Smooth muscle cell (in vitro differentiated cells): ENCODE measurements at regions not wholly inside any gene's neighbourhood (a gene's known extent, or its start where the extent isn't known, plus 50 kb on each side); places are given as distances from the start of the nearest gene placed in this dataset.

Experiments used
- DNase-seq: peaks from one replicate; lab custom pipeline; 2025; ENCODE audit not compliant: unreplicated experiment; lab: John Stamatoyannopoulos, UW
- H2AFZ ChIP-seq: fragments of 200-600 bp; sonication (generic); 2 replicates; pipeline ENCODE4 v1.6.0; 2016; ENCODE audit warnings: antibody characterized with exemption, low read depth, mild to moderate bottlenecking
- H3F3A ChIP-seq: fragments of 200-600 bp; sonication (generic); 2 replicates; pipeline ENCODE4 v1.6.0; 2017; ENCODE audit warnings: antibody characterized with exemption, low read depth
- H3K27ac ChIP-seq: fragments of 200-600 bp; sonication (generic); 2 replicates; pipeline ENCODE4 v1.5.1; 2016; ENCODE audit warnings: low read depth, mild to moderate bottlenecking
- H3K27me3 ChIP-seq: fragments of 200-600 bp; sonication (generic); 2 replicates; pipeline ENCODE4 v1.6.1; 2016; ENCODE audit warnings: low read depth, mild to moderate bottlenecking
- H3K36me3 ChIP-seq: fragments of 200-600 bp; sonication (generic); 2 replicates; pipeline ENCODE4 v1.5.1; 2016; ENCODE audit warnings: low read depth
- H3K4me1 ChIP-seq: fragments of 200-600 bp; sonication (generic); 2 replicates; pipeline ENCODE4 v1.5.1; 2016; ENCODE audit warnings: low read depth
- H3K4me2 ChIP-seq: fragments of 200-600 bp; sonication (generic); 2 replicates; pipeline ENCODE4 v1.6.0; 2016; ENCODE audit warnings: mild to moderate bottlenecking
- H3K4me3 ChIP-seq: fragments of 200-600 bp; sonication (generic); 2 replicates; pipeline ENCODE4 v1.5.1; 2016; ENCODE audit warnings: mild to moderate bottlenecking
- H3K79me2 ChIP-seq: fragments of 200-600 bp; sonication (generic); 2 replicates; pipeline ENCODE4 v1.6.0; 2016; ENCODE audit warnings: low read depth, mild to moderate bottlenecking
- H3K9ac ChIP-seq: fragments of 200-600 bp; sonication (generic); 2 replicates; pipeline ENCODE4 v1.6.0; 2016; ENCODE audit warnings: low read depth
- H3K9me3 ChIP-seq: fragments of 200-600 bp; sonication (generic); replicated peaks from 2 replicates; pipeline ENCODE4 v1.5.1; 2016; ENCODE audit warnings: low read depth
- H4K20me1 ChIP-seq: fragments of 200-600 bp; sonication (generic); 2 replicates; pipeline ENCODE4 v1.6.0; 2016; ENCODE audit warnings: low read depth
- WGBS: methylation state at CpG from one replicate; pipeline ENCODE4 v1.1.7; 2016; ENCODE audit warnings: low lambda C conversion rate; 5-methylcytosine and 5-hydroxymethylcytosine counted together
- TF ChIP-seq, protein P1 (sequence below): fragments of 200-600 bp; sonication (generic); IDR thresholded peaks from 2 replicates; pipeline ENCODE4 v1.5.1; 2017; ENCODE audit warnings: borderline replicate concordance, mild to moderate bottlenecking, antibody characterized with exemption; ENCODE audit not compliant: insufficient read depth, poor library complexity, severe bottlenecking

DNA sequence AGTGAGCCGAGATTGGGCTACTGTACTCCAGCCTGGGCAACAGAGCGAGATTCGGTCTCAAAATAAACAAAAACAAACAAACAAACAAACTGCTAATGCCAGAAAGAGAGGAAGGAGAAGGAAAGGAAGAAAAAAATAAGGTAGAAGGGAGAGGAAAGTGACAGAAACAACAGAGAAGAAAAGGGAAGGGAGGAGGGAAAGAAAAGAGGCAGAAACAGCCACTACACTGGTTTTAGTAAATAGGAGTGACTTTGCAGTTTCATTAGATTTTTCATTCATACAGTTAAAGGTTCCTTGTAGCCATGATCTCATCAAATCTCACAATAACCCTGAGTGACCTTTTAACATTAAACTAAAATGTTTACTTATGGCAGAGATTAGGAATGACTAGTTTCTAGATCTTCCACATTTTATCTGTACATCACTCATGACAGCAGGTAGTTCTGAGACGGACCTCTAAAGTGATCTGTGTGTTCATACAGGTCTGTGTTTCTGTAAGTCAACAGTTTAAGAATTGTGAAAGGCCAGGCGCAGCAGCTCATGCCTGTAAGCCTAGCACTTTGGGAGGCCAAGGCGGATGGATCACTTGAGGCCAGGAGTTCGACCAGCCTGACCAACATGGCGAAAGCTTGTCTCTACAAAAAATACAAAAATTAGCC, 191.3 kb upstream of the KLF14 start:
- TF ChIP-seq, protein P1, sequence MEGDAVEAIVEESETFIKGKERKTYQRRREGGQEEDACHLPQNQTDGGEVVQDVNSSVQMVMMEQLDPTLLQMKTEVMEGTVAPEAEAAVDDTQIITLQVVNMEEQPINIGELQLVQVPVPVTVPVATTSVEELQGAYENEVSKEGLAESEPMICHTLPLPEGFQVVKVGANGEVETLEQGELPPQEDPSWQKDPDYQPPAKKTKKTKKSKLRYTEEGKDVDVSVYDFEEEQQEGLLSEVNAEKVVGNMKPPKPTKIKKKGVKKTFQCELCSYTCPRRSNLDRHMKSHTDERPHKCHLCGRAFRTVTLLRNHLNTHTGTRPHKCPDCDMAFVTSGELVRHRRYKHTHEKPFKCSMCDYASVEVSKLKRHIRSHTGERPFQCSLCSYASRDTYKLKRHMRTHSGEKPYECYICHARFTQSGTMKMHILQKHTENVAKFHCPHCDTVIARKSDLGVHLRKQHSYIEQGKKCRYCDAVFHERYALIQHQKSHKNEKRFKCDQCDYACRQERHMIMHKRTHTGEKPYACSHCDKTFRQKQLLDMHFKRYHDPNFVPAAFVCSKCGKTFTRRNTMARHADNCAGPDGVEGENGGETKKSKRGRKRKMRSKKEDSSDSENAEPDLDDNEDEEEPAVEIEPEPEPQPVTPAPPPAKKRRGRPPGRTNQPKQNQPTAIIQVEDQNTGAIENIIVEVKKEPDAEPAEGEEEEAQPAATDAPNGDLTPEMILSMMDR: no peak
- H3K79me2 ChIP-seq: peaks cover 13% of the 10 kb centered on the region
- no peaks in the 10 kb centered on the region for H3F3A ChIP-seq
- H2AFZ ChIP-seq: no peak overlapping the region
- no peaks in the 10 kb centered on the region for H3K9me3 ChIP-seq
- H3K27me3 ChIP-seq: no peaks in the 10 kb centered on the region
- 91% methylated on average over 8 of the region's 8 CpGs for WGBS
- H3K27ac ChIP-seq: no peak overlapping the region
- DNase-seq: no peak
- no peak overlapping the region for H3K4me3 ChIP-seq
- H3K36me3 ChIP-seq: no peaks in the 10 kb centered on the region
- no peak overlapping the region for H3K9ac ChIP-seq
- H4K20me1 ChIP-seq: peaks cover 4% of the 10 kb centered on the region
- peaks cover 10% of the 10 kb centered on the region for H3K4me1 ChIP-seq
- no peak overlapping the region for H3K4me2 ChIP-seq

DNA sequence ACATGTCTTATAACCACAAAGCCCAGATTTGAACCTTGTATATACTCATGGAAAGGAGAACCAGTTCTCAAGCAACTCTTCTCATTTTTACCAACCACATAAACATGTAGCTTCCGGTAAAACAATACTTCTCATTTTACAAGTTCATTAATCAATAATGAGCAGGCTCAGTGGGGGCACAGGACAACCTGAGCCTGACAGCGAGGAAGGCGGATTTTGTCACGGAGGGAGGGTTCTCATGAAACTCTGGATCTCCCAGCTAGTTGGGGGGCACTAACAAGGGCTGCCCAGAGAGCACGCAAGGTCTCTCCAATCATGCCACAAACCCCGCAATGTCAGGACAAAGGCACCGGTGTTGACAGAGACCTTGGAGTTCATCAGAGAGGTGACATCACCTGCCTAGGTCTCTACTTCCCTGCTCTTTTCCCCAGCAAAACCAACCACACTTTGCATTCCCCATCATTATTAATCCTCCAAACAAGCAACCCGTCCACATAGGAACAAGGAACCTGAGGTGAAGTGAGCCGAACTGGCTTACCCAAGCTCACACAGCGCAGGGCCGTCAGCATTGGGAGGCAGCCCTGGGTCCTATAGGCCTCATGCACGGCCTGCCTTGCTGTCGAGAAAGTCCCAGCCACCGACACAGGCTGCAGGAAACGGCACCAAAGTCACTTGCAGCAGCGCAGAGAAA, 192.1 kb upstream of the KLF14 start:
- no peak overlapping the region for H3K4me3 ChIP-seq
- H4K20me1 ChIP-seq: peaks cover 9% of the 10 kb centered on the region
- H3K79me2 ChIP-seq: peaks cover 14% of the 10 kb centered on the region
- no peak overlapping the region for H2AFZ ChIP-seq
- H3K9me3 ChIP-seq: no peaks in the 10 kb centered on the region
- TF ChIP-seq, protein P1: no peak
- no peak for DNase-seq
- no peaks in the 10 kb centered on the region for H3K27me3 ChIP-seq
- 97% methylated on average over 16 of the region's 16 CpGs for WGBS
- no peak overlapping the region for H3K9ac ChIP-seq
- H3K4me1 ChIP-seq: peaks cover 10% of the 10 kb centered on the region
- no peak overlapping the region for H3K27ac ChIP-seq
- no peak overlapping the region for H3K4me2 ChIP-seq
- H3F3A ChIP-seq: no peaks in the 10 kb centered on the region
- no peaks in the 10 kb centered on the region for H3K36me3 ChIP-seq

DNA sequence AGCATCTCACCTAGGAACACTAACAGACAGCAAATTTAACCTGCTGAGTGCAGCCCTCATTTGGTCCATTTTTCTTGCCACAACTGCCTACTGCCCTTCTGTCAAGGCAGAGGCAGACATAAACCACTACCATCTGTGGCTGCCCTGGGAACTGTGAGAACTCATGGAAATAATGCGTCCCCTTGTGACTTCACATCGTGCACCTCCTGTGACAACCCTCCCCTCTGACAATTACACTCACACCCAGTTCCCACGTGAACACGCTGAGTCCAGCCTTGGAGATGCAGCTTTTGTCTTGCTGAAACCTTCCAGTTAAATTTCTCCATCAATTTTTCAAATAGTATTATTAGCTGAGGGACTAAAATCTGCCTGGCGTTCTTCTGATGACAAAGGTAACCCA, 193.1 kb upstream of the KLF14 start:
- Histone ChIP-seq H2AFZ (no peak overlapping the region), H3K36me3 (no peaks in the 10 kb centered on the region), H4K20me1 (peaks cover 9% of the 10 kb centered on the region), H3K27me3 (no peaks in the 10 kb centered on the region), H3K9me3 (no peaks in the 10 kb centered on the region), H3K79me2 (peaks cover 23% of the 10 kb centered on the region), H3K4me2 (no peak overlapping the region), H3K4me3 (no peak overlapping the region), H3K27ac (no peak overlapping the region), H3F3A (no peaks in the 10 kb centered on the region), H3K4me1 (peaks cover 4% of the 10 kb centered on the region), H3K9ac (no peak overlapping the region)
- 94% methylated on average over 5 of the region's 5 CpGs for WGBS
- no peak for DNase-seq
- TF ChIP-seq, protein P1: no peak
